HuH-7 (cell line): ENCODE measurements at regions not wholly inside any gene's neighbourhood (a gene's known extent, or its start where the extent isn't known, plus 50 kb on each side); places are given as distances from the start of the nearest gene placed in this dataset.

Experiments used
- DNase-seq: peaks from one replicate; pipeline ENCODE4 v3.0.0; 2011; ENCODE audit warnings: low spot score

DNA sequence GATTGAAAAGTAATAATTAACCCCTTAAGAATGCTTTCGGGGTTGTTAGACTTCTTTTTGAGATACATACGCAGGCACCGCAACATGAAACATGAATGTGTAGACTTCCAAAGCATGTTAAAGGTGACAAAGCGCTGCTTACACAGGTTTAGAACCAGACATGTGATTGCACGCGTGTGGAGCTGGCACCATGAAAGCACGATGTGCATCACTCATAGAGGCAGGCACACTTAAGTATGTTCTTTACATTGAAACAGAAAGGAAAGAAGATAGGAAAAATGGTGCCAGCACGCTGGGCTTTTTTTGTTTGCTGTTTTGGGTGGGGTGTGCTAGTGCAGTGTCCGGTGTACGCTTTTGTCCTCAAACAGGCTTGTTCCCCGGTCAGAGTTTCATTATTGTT, 83.6 kb upstream of the PPARA start:
- DNase-seq: no peak

- DNase-seq: no peak
These were observed 82.9 kb upstream of the PPARA start for GRCh38 chr22:46067159-46068111.

DNA sequence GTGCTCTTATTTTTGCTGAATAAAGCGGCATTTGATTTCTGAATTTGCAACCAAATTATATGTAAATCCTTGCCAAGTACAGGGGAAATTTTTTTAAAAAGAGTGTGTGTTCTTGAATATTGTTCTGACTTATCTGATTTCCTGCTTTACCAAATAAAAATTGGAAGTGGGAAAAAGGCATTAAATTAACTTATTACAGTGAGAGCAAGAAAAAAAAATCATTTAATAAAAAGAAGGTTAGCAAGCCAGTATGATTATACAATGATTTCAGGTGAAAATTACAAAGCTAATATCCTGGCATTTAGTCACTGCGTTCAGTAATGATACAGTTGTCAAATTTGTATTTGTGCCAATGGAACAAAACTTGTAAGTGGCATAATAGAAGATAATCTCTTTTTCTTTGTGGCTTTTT, 82.1 kb upstream of the PPARA start:
- no peak for DNase-seq

GRCh38 chr22:46068593-46069491, 81.5 kb upstream of the PPARA start:
- DNase-seq: no peak

- no peak for DNase-seq
These were observed 80.7 kb upstream of the PPARA start for GRCh38 chr22:46069521-46070214.

DNA sequence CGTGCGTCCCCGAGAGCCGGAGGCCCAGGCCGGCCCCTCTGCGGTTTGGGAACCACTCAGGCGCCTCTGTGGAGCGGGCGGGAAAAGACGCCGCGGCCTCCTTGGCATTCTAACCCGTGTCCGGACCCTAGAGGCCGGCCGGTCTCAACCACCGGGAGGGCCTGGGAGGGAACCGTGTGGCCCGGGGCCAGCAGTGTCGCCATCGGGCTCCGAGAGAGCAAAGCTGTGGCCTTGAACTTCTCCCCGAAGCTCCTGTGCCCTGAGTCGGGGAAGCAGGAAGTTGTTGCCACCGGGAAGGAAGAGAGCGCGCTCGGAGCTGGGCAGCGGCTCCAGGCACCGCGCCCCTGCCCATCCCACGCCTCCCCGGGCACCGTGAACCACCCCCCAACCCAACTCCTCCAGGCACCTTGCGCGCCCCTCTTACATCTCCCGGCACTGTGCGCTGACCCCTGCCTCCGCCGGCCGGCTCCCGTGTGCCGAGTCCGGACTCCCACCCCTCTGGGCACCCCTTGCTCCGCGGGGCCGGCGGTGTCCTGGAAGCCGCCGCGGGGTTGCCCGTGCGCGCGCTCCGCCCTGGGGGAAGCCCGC, 80.0 kb upstream of the PPARA start:
- no peak for DNase-seq

GRCh38 chr22:46070803-46071450, 79.4 kb upstream of the PPARA start:
- DNase-seq: peak; percentile 69

GRCh38 chr22:46071451-46072109, 78.7 kb upstream of the PPARA start:
- peak; percentile 59 for DNase-seq

DNA sequence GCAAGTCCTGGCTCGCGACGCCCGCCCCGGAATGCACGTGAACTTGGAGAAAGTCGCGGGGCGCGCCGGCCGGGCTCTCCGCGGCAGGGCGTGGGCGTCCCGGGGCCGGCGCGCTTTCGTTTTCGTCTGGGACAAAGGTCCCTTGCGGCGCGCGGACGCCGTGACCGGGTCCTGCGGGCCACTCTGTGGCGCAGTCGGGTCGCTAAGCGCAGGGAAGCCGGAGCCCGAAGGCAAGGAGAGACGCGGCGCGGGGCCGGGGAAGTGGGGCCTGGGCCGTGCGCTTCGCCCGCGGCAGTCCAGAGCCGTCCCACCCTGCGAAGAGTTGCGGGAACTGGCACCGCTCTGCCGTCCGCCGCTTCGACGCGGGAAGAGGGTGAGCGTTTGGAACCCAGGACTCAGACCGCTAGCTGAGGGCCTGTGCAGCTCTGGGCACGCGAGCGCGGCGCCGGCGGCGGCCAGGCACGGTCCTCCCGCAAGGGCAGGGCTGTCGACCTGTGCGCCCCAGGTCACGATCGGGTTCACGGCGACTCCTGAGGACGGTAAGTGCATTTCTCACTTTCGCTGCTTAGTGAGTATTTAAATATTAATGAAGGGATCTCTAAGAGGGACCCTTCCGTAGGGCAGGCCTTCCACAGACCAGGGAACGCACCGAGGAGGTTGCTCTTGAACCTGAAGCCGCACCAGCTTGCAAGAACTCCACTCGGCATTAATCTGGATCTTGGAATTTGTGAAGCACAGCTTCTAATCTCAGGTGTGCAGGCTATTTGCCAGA, 78.0 kb upstream of the PPARA start:
- no peak for DNase-seq

GRCh38 chr22:46072981-46073682, 77.2 kb upstream of the PPARA start:
- DNase-seq: no peak

- no peak for DNase-seq
These were observed 76.4 kb upstream of the PPARA start for GRCh38 chr22:46073683-46074504.

DNA sequence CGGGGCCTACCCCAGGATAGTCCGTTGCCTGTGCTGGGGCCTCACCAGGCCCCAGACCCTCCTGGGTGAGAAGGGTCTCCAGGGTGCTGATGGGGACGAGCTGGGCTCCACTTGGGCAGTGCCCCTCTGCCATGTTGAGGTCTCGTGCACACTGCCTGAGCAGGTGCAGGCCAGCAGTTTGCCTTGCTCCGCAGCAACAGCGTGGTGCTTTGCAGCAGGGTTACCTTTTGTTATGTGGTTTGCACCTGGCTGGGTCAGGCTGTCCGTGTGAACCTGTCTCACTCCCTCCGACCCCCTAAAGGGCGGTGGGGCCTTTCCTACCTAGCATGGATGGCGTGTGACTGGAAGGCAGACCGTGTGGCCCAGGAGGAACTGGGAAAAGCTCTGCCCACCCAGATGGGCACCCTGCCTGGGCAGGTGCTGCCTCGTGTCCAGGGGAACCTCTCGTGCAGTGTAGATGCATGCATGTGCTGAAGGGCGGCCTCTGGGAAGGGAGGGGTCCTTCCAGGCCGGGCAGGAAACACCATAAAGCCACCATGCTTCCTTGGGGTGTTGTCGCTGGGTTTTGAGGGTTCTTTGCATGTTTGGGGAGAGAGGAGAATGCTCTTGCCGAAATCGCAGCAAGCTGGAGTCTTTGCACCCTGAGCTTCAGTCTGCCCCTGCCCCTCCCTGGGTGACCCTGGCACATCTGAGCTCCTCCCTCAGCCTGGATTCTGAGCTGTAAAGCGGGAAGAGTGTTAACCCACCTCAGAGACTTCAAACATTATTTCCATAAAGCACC, 75.4 kb upstream of the PPARA start:
- no peak for DNase-seq

GRCh38 chr22:46075764-46076531, 74.4 kb upstream of the PPARA start:
- DNase-seq: no peak

DNA sequence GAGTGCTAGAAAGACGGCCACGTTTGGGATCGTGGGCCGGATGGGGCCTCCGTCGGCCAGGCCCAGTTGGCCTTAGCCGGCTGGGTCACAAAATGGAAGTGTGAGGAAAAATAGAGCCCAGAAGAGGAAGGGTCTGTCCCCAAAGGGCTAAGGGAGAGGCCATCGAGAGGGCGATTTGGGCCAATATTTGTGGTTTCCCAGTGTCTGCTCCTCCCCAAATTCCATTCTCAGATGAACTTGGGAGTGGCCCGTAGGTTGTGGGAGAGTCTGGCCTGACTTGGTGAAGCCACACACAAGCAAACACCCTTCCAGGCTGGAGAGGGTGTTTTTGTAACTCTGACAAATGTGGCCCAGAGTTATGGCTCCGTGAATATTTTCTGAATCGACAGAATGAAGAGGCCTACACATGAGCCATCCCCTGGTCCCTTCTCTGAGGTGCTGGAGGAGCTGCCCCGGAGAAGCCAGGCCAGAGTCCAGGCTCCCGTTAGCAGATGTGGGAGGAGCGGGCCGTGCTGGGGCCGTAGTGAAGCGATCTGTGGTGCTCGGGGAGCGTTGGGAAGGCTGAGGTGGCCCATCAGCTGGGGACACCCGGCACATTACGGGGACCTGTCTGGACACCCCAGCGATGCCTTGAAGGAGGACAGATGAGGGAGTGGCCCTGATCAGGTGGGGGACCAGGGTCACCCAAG, 73.5 kb upstream of the PPARA start:
- no peak for DNase-seq

DNA sequence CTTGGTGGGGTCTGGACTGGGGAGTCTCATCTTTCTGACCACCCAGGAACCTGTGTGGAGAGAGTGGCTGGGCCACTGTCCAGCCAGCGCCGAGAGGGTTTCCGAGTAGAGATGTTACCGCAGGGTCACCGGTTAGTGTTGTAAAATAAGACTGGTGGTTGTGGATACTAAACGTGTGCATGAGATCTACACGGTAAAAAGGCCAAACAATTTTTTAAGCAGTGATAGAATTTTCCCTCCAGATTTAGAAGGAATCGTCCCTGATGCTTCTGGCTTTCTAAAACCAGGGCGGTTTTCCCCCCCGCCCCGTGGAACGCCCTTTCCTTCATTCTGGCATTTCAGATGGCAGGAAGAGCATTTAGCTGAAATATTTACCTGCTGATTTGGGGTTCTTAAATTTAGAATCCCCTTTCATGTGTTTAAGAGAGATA, 72.6 kb upstream of the PPARA start:
- no peak for DNase-seq
